BLaER1 (cell line): ENCODE measurements at regions not wholly inside any gene's neighbourhood (a gene's known extent, or its start where the extent isn't known, plus 50 kb on each side); places are given as distances from the start of the nearest gene placed in this dataset.

Experiments
- H3K27ac ChIP-seq: shearing (Covaris generic); formaldehyde crosslinking; 2 replicates; pipeline ENCODE4 v1.8.1; 2022
- H3K27me3 ChIP-seq: shearing (Covaris generic); formaldehyde crosslinking; 2 replicates; pipeline ENCODE4 v1.8.1; 2022
- H3K36me3 ChIP-seq: shearing (Covaris generic); formaldehyde crosslinking; 2 replicates; pipeline ENCODE4 v1.8.1; 2022
- H3K4me1 ChIP-seq: shearing (Covaris generic); formaldehyde crosslinking; 2 replicates; pipeline ENCODE4 v1.8.1; 2022
- H3K4me2 ChIP-seq: shearing (Covaris generic); formaldehyde crosslinking; 2 replicates; pipeline ENCODE4 v1.8.1; 2022
- H3K4me3 ChIP-seq: shearing (Covaris generic); formaldehyde crosslinking; 2 replicates; pipeline ENCODE4 v1.8.1; 2022
- H3K9ac ChIP-seq: shearing (Covaris generic); formaldehyde crosslinking; 2 replicates; pipeline ENCODE4 v1.8.1; 2022
- H3K9me3 ChIP-seq: shearing (Covaris generic); formaldehyde crosslinking; 2 replicates; pipeline ENCODE4 v1.8.1; 2022
- H4K20me1 ChIP-seq: shearing (Covaris generic); formaldehyde crosslinking; 2 replicates; pipeline ENCODE4 v1.8.1; 2022
- Cebpa-rat ChIP-seq: shearing (Covaris generic); IDR thresholded peaks from 2 replicates; pipeline ENCODE4 v1.8.1; 2022

- H3K4me1 ChIP-seq = no peaks in the 10 kb centered on the region
- no peak overlapping the region for H3K9ac ChIP-seq
- no peaks in the 10 kb centered on the region for H3K9me3 ChIP-seq
- no peaks in the 10 kb centered on the region for H3K36me3 ChIP-seq
- no peak overlapping the region for H3K4me3 ChIP-seq
- no peak for TF ChIP-seq Cebpa-rat
- H3K27ac ChIP-seq = no peak overlapping the region
- H3K27me3 ChIP-seq = no peaks in the 10 kb centered on the region
- H3K4me2 ChIP-seq = no peak overlapping the region
- H4K20me1 ChIP-seq = no peaks in the 10 kb centered on the region
Measured at GRCh38 chr18:55084550-55084949, 125.3 kb upstream of the CCDC68 start.

DNA sequence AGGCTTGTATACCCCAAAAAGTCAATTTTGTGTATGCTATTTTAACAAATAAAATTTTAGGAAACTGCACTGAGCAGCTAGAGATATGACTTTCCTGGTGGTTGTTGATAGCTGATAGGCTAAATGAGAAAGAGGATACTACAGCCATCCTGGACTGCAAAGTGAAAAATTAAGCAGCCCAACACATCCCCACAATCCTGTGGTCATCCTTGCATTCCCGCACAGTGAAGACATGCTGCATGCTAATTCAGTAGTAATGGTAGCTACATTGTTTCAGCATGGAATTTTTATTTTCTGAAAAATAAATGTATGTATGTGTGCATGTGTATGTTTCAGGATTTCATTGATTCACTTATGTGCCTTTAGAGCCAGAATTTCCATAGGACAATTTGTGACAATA, 124.2 kb upstream of the CCDC68 start:
- Histone ChIP-seq H3K4me2 (no peak overlapping the region), H3K4me3 (no peak overlapping the region), H3K4me1 (peaks cover 3% of the 10 kb centered on the region; the same call in 1 of the 2 replicates), H3K9me3 (no peaks in the 10 kb centered on the region), H3K27ac (no peak overlapping the region), H4K20me1 (no peaks in the 10 kb centered on the region), H3K27me3 (no peaks in the 10 kb centered on the region), H3K36me3 (no peaks in the 10 kb centered on the region), H3K9ac (no peak overlapping the region)
- no peak for TF ChIP-seq Cebpa-rat

- Histone ChIP-seq H3K4me2 (no peak overlapping the region), H3K27ac (no peak overlapping the region), H3K36me3 (no peaks in the 10 kb centered on the region), H3K27me3 (no peaks in the 10 kb centered on the region), H3K9me3 (no peaks in the 10 kb centered on the region), H3K4me3 (no peak overlapping the region), H4K20me1 (no peaks in the 10 kb centered on the region), H3K9ac (no peak overlapping the region), H3K4me1 (peaks cover 6% of the 10 kb centered on the region; the same call in 1 of the 2 replicates)
- no peak for TF ChIP-seq Cebpa-rat
Measured at GRCh38 chr18:55079481-55080355, 120.5 kb upstream of the CCDC68 start.

DNA sequence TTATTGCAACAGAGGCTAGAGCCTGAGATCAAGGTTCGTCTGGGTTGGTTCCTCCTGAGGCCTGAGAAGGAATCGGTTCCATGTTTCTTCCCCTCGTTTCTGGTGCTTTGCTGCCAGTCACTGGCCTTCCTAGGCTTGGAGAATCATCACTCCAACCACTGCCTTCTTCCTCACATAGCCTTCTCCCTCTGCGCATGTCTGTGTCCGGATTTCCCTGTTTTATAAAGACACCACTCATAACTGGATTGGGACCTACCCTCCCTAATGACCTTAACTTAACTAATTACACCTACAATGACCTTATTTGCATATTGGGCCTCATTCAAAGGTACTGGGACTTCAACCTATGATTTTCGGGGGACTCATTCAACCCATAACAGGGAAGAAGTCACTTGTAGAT, 119.8 kb upstream of the CCDC68 start:
- H4K20me1 ChIP-seq = no peaks in the 10 kb centered on the region
- H3K4me1 ChIP-seq = peaks cover 6% of the 10 kb centered on the region; the same call in 1 of the 2 replicates
- no peak for TF ChIP-seq Cebpa-rat
- H3K27me3 ChIP-seq = no peaks in the 10 kb centered on the region
- H3K27ac ChIP-seq = no peak overlapping the region
- no peaks in the 10 kb centered on the region for H3K36me3 ChIP-seq
- H3K4me2 ChIP-seq = no peak overlapping the region
- no peak overlapping the region for H3K9ac ChIP-seq
- no peak overlapping the region for H3K4me3 ChIP-seq
- no peaks in the 10 kb centered on the region for H3K9me3 ChIP-seq

DNA sequence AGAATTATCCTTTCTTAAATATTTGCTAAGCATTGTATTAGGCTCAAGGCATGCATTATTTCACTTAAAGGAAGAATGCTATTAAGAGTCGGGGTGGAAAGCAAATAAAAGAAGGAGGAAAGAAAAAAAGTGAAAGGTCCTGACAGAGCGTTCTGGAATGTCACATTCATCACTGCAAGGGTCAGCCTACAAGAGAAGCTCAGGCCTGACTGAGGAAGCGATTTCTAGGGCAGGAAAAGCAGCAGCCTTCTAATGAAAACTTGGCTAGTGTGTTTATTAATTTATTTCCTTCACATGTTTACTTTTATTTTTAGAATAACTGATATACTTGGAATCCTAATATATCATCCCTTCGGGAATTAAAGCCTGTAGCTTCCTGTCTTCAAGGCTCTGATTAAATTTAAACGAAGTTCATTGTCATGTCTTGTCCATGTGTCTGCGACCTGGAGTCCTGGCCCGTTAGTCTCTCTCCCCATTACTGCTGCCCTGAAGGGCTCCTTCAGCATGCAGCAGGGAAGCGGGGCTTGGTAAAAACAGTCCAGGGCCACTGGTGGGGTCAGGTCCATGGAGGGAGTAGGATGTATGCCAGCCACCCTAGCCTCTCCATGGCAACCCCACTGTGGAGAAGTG, 119.2 kb upstream of the CCDC68 start:
- no peak for TF ChIP-seq Cebpa-rat
- H3K36me3 ChIP-seq = no peaks in the 10 kb centered on the region
- H4K20me1 ChIP-seq = no peaks in the 10 kb centered on the region
- no peaks in the 10 kb centered on the region for H3K9me3 ChIP-seq
- no peak overlapping the region for H3K9ac ChIP-seq
- no peaks in the 10 kb centered on the region for H3K27me3 ChIP-seq
- H3K4me3 ChIP-seq = no peak overlapping the region
- no peak overlapping the region for H3K27ac ChIP-seq
- H3K4me1 ChIP-seq = peaks cover 6% of the 10 kb centered on the region; the same call in 1 of the 2 replicates
- no peak overlapping the region for H3K4me2 ChIP-seq

GRCh38 chr18:55076643-55077218, 117.5 kb upstream of the CCDC68 start:
- Histone ChIP-seq H4K20me1 (no peaks in the 10 kb centered on the region), H3K9me3 (no peaks in the 10 kb centered on the region), H3K27ac (no peak overlapping the region), H3K4me3 (no peak overlapping the region), H3K36me3 (no peaks in the 10 kb centered on the region), H3K9ac (no peak overlapping the region), H3K4me2 (no peak overlapping the region), H3K4me1 (peaks cover 6% of the 10 kb centered on the region; the same call in 1 of the 2 replicates), H3K27me3 (no peaks in the 10 kb centered on the region)
- TF ChIP-seq Cebpa-rat = no peak

DNA sequence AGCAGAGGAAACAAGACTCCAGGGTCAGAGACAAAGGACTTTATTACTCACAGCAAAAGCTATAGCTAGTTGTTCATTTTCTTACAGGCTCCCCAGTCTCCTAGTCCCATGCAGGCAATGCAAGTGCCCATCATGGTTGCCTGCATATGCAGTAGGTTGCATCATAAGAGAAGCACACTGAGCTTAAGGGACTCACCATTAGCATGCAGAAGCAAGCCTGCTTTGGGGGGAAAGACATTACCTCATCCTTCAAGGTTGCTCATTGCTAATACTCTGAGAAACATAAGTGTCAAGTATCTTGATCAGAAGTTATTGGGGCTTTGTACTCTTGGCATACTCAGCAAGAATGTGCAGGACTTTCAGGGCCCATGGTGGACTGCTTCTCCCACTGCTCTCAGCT, 114.6 kb upstream of the CCDC68 start:
- no peak overlapping the region for H3K9ac ChIP-seq
- H3K9me3 ChIP-seq = no peaks in the 10 kb centered on the region
- H3K36me3 ChIP-seq = no peaks in the 10 kb centered on the region
- H4K20me1 ChIP-seq = no peaks in the 10 kb centered on the region
- TF ChIP-seq Cebpa-rat = no peak
- no peak overlapping the region for H3K4me3 ChIP-seq
- H3K27me3 ChIP-seq = no peaks in the 10 kb centered on the region
- H3K4me1 ChIP-seq = peaks cover 6% of the 10 kb centered on the region; the same call in 1 of the 2 replicates
- H3K27ac ChIP-seq = no peak overlapping the region
- H3K4me2 ChIP-seq = no peak overlapping the region

- Histone ChIP-seq H3K4me3 (no peak overlapping the region), H3K27ac (no peak overlapping the region), H3K9me3 (no peaks in the 10 kb centered on the region), H3K4me1 (no peaks in the 10 kb centered on the region), H3K4me2 (no peak overlapping the region), H4K20me1 (no peaks in the 10 kb centered on the region), H3K27me3 (no peaks in the 10 kb centered on the region), H3K9ac (no peak overlapping the region), H3K36me3 (no peaks in the 10 kb centered on the region)
- TF ChIP-seq Cebpa-rat = no peak
Measured at GRCh38 chr18:55073116-55073515, 113.9 kb upstream of the CCDC68 start.

DNA sequence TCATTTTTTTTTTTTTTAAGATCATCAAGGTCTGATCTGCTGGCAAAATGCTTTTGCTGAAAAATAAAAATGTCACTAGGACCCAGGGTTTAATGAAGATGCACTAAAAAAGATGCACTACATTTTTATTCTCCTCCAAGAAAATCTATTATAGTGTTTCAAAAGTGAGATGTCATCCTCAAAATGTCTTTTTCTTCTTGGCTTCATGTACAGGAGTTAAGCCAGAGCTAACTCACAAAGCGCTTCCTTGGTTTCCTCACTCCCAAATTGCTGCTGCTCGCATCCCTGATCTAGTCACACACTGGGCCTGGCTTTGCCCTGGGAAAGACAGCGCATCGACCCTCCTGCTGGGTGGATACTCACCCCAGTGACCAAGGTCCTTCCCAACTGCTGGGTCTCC, 113.4 kb upstream of the CCDC68 start:
- H3K36me3 ChIP-seq = no peaks in the 10 kb centered on the region
- H3K27me3 ChIP-seq = no peaks in the 10 kb centered on the region
- no peak for TF ChIP-seq Cebpa-rat
- H3K9me3 ChIP-seq = no peaks in the 10 kb centered on the region
- H4K20me1 ChIP-seq = no peaks in the 10 kb centered on the region
- H3K27ac ChIP-seq = no peak overlapping the region
- no peak overlapping the region for H3K4me3 ChIP-seq
- no peak overlapping the region for H3K9ac ChIP-seq
- no peaks in the 10 kb centered on the region for H3K4me1 ChIP-seq
- H3K4me2 ChIP-seq = no peak overlapping the region

GRCh38 chr18:55072181-55072580, 112.9 kb upstream of the CCDC68 start:
- Histone ChIP-seq H3K4me2 (no peak overlapping the region), H3K9me3 (no peaks in the 10 kb centered on the region), H3K9ac (no peak overlapping the region), H3K27ac (no peak overlapping the region), H3K4me3 (no peak overlapping the region), H3K4me1 (no peaks in the 10 kb centered on the region), H4K20me1 (no peaks in the 10 kb centered on the region), H3K27me3 (no peaks in the 10 kb centered on the region), H3K36me3 (no peaks in the 10 kb centered on the region)
- no peak for TF ChIP-seq Cebpa-rat
